HG02970 (cell line): ENCODE measurements at regions not wholly inside any gene's neighbourhood (a gene's known extent, or its start where the extent isn't known, plus 50 kb on each side); places are given as distances from the start of the nearest gene placed in this dataset.
A peak's percentile ranks its signal among the peaks of the same experiment; 100 is the strongest.
"Not testable (repeated sequence)": the region's sequence is repeated elsewhere in the genome, so short reads cannot be mapped to it uniquely, and the experiment has no call there.

ENCODE experiments used
- ATAC-seq: cut with Tn5 transposase; IDR thresholded peaks from one replicate; pipeline ENCODE4 v1.9.1; 2021; ENCODE audit warnings: mild to moderate bottlenecking, moderate library complexity, moderate number of reproducible peaks; ENCODE audit not compliant: unreplicated experiment, low FRiP score

DNA sequence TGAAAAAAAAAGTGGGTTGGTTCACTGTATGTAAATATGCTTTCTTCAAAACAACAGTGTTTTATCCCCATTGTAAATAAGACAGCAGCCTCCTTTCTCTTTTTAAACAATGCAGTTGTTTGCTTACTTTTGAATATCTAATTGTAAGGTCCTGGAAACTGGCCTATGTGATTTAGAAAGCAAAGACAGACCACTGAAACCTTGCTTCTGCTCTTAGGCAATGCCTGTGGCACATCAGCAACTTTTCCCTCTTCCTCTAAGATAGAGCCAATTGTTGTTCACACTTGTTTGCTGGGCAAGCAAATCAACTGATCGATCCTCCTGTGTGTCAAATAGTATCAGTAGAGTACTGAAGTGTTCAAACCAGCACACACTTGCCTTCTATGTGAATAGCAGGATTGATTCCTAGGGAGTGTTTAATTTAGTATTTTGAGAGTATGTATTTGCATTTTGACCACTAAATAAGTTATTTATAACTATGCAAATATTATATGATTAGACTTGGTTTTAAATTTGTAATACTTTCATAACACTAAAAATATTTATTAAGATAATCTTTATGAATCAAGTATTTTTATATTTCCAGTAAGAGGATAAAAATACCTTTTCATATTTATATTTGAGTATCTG is 55.4 kb upstream of the GRPR start:
- no peak for ATAC-seq

DNA sequence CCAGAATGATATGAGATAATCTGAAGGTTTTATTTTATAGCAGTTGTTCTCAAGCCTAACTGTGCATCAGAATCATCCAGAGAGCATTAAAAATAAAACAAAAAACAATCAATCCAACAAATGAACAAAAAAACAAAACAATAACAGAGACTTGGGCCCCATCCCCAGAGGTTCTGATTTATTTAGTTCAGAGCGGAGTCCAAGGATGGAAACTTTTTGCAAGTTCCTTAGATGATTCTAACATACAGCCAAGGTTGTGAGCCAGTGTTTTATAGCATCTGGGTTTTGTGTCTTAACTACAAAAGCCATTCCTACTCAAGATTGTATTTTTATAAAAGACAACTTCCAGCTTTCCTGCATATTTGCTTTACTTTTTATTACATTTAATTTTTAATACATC is 59.4 kb upstream of the GRPR start:
- no peak for ATAC-seq

DNA sequence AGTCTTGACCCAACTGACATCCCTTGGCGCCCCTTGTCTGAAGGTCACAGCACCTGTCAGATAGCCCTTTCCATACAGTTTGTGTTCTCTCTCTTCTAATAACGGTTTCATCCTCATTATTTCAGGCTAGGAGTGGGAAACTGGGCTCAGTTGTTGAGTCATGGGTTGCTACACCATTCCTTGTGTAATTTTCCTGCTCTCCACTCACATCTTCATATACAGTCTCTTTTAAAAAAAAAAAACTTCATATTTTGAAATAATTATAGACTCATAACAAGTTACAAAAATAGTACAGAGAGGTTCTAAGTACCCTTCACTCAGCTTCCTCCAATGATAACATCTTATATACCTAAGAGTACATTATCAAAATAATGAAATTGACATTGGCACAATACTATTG is 60.2 kb upstream of the GRPR start:
- ATAC-seq = no peak

DNA sequence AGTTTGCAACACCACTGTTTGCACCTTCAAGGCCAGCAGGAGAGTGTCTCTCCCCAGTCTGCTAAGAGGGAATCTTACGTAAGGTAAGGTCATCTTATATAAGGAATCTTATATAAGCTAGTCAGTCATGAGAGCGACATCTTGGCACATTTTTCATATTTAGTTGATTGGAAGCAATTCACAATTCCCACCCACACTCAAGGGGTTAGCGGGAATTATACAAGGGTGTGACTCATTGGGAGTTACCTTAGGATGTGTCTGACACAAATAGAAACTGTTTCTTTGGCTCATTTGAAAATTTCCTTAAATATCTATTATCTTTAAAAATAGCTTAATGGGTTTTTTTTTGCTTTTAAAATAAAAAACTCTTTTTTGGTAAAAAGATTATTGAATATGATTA is 62.1 kb upstream of the GRPR start:
- ATAC-seq = no peak

DNA sequence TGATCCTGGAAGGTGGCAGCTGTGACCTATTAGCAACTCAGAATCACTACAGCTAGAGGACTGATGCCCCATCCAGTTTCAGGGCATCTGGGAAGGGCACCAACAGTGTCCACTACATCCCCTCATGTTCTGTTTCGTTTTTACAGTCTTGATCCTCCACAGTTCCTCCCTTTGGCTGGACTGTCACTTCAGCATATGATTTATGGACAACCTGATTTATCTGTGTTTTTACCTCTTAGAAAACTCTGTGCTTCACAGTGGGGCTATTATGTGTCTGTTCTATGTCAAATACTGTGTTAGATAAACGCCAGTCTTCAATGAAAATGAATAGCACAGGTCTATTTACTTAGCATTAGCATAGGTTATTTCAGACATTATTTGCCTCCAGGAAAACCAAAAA is 63.1 kb upstream of the GRPR start:
- no peak for ATAC-seq

DNA sequence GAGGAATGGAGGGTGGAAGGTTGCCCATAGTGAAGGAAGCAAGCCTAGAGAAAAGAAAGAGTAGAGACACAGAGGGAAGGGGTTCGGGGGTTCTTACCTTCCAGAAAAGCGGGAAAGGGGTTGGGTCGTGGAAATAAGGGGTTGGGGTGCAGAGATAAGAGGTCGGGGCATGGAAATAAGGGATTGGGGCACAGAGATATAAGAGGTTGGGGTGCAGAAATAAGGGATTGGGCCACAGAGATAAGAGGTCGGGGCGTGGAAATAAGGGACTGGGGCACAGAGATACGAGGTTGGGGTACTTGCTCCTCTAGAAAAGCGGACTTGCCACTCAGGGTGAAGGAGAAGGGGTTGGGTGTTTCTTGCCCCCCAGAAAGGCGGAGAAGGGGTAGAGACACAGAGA is 74.2 kb upstream of the GRPR start:
- ATAC-seq = not testable (repeated sequence)

DNA sequence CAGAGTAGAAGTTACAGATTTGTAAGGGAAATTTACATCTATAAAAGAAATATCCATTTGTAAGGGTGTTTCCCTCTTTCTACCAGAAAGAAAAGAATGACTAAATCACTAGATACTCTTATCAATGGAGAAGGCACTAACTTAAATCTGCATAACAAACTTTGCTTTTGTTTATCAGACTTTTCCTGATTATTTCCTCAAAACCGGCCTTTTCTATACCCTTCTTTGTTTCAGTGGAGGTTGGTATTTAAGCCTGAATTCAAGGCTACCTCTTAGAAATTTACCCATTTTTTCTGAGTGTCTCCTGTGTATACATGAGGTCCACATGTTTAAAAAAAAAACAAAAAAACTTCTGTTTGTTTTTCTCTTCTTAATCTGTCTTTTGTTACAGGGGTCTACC is 80.4 kb upstream of the GRPR start:
- no peak for ATAC-seq

DNA sequence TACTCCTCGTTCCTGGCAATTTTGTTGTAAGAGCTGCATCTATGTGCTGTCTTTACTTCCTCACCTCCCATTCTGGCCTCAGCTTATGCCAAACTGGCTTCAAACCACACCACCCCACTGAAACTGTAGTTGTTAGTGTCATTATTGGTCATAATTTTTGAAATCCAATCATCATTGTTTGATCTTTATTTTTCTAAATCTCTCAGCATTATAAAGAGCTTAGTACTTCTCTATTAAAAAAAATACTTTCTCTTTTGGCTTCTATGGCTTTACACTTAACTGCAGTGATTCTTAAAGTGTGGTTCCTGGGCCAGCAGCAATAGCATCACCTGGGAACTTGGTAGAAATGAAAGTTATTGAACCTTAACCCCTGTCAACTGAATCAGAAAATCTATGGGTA is 83.5 kb upstream of the GRPR start:
- ATAC-seq = no peak

DNA sequence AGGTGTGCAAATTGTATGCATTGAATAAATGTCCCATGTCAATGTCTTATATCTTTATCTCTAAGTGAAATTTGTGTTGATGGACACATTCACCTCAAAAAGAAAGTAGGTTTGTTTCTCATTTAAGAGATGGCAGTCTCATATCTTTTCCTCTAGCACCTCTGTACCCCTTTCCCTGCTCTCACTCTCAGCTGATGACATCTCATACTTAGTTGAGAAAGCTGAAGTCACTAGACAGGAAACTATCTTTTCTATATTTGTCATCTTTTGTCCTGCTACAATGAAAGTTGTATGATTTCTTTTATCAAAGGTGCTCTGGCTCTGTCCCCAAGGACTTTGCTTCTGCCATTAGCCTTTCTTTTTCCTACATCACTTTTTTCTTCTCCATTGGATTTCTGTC is 84.0 kb upstream of the GRPR start:
- no peak for ATAC-seq

DNA sequence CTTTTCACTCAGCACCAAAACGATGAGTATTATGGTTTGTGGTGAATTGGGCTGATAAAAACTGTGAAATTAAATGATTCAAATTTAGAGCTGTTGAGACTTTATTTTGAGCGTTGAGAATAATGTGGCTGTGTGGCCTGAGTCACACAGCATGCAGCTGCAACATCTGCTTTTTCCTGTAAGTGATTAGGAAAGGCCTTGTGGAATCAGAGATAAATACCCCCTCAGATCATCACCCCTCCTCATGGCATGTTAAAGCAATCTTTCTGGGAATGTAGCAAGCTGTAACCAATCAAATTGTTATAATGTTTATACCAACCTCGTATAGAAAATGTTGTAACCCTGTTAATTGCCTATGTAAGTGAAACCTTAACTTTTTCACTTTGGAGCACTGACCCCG is 90.0 kb upstream of the GRPR start:
- no peak for ATAC-seq

DNA sequence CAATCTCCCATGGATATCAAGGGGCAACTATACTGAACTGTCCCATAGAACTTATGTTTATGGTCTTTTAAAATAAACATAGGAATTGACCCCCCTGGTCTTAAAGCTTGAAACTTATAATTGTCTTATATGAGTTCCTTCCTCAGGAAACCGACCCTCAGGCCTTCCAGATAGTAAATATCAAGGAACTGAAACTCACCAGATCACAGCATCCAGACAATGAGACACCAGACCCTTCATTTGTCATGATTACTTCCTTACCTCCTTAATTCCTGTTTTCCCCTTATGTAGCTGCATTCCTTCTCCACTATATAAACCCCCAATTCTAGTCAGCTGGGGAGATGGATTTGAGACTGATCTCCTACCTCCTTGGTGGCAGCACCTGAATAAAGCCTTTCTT is 94.8 kb upstream of the GRPR start:
- ATAC-seq = no peak

DNA sequence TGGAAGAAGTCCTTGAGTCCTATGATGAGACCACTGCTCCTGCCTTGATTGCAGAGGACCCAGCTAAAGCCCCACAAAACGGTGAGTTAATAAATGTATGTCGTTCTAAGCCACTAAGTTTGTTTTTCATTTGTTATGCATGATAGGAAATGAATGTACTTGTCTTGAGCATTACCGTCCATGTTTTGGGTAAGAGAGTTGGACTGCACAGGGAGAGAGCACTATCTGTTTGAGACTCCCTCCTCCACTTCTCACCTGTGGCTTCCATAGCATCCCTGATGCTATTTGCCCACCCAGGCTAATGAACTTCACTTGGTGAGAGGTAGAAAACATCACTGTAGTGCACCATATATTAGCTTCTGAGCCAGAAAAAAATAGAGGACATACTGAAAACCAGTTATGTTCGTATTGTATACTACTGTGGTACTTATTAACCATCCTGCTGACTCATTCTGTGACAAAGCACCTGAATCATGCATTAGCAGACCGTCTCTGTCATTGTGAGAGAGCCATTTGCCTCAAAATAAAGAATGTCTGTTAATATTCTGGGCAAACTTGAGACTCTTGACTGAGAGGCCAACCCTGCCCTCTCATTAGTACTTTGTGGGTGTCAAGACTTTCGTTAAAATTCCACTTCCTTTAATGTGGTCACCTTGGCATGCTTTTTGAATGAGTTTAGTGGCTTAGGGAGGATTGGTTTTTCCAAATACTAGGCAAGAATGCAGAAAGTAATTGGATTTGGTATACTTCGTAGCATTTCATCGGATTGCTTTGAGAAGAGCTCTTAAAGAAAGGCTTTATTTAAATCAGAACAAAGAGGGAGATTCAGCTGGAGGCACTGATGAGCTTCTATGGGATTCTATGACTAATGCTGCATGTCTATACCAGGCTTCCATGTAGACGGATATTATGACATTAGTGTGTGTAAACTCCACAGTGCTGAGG is 99.3 kb upstream of the GRPR start:
- ATAC-seq = peak; percentile 97

DNA sequence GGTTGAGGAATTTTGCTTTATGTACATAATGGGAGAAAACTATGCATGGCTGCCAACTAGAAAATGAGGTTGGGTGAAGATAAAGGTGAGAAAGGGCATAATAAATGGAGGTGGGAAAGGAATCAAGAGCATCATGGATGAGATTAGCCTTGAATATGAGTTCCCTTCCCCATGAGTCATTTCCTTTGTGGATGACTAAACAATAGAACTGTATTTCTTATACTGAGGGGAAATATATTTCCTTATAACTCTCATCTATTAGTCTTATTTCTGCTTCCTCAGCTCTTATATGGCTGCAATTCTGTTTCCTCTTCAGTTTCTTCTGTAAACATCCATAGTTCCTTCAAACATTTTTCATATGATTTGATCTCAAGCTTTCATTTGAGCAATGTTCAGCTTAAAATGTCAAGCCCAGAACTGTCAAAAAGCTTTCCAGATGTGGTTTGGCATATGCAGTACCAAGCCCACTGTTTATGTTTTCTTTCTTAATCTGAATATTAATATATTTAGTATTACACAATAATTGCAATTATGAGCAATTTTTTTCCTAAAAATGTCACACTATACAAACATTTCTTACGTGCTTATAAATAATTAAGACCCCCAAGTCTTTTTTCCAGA is 100.7 kb upstream of the GRPR start:
- no peak for ATAC-seq

DNA sequence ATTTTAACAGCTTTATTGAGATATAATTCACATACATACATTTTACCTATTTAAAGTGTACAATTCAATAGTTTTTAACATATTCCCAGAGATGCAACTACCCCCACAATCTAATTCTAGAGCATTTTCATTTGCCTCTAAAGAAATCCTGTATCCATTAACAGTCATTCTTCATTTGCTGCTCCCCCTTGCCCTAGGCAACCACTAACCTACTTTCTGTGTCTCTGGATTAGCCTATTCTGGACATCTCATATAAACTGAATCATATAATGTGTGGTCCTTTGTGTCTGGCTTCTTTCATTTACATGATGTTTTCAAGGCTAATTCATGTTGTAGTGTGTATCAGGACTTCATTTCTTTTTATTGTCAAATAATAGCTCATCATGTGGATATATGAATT is 105.1 kb upstream of the GRPR start:
- ATAC-seq = no peak

DNA sequence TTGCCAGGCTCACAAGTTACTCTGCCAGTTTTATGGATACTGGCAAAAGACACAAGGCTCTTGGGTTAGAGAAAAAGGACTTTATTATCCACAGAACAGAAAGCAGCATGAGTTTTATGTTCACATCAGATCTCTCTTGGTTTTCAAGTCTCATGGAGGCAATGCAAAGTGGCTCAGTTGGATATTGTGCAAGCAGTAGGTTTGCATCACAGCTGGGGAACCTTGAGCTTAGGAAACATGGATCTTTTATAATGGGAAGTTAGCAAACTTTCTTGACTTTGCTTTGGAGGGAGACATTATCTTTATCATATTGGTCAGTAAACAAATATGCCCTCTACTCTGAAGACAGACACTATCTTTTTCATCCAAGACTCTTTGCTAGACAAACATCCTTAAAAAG is 109.2 kb upstream of the GRPR start:
- ATAC-seq = no peak

DNA sequence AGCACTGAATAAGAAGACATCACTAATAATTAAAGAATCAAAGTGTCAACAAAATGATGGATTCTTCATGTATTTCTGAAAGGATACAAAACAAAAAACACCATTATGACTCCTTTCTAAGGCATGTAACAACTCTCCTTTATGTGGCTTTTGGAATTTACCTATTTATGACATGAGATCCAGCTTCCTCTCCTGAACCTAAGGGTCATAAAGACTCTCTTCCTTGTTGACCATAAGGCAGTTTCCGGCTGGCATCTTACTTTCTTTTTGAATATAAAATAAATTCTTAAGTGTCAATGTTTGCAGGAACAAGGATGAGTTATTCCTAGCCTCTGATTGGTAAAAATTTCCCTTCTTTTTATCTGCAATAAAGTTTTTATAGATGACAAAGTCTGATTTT is 111.1 kb upstream of the GRPR start:
- ATAC-seq = no peak

DNA sequence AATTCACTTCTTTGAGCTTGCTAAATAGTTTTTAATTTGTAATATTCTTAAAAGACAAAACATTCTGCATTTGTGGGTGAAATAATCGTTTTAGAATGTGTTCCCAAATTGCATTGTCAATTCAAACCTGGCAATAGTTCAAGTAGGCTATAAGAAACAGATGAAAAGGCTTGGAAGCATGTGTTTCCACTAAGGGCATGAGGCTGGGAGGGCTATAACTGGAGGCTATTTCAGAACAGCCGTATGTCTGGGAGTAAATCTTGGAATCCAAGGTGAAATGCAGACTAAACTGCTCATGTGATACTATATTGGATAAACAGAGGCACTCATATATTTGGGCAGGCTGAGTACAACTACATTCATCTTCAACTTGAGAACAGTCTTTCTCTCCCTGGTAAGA is 117.4 kb upstream of the GRPR start:
- ATAC-seq = no peak

DNA sequence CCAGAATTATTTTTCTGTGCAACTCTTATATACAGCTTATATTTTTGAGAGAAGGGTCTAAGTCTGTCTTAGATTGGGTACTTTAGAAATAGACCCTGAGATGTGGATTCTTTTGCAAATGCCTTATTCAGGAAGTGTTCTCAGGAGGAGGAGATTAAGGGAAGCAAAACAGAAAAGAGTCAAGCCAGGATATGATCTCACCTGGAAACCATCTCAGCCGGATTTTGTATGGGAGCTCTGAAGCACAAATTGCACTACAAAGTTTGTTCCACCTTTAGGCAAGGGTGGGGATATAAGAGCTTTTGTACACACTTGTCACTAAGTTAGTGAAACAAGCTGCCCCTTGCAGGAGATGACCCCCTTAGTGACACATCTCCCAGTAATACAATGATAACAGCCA is 121.2 kb upstream of the GRPR start:
- ATAC-seq = no peak

DNA sequence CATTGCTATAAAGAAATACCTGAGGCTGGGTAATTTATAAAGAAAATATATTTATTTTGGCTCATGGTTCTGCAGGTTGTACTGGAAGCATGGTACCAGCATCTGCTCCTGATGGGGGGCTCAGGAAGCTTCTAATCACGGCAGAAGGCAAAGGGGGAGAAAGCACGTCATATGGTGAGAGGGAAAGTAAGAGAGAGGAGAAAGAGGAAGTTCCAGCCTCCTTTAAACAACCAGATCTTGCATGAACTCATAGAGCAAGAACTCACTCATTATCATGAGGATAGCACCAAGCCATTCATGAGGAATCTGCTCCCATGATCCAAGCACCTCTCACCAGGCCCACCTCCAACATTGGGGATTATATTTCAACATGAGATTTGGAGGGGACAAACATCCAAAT is 125.0 kb upstream of the GRPR start:
- no peak for ATAC-seq

DNA sequence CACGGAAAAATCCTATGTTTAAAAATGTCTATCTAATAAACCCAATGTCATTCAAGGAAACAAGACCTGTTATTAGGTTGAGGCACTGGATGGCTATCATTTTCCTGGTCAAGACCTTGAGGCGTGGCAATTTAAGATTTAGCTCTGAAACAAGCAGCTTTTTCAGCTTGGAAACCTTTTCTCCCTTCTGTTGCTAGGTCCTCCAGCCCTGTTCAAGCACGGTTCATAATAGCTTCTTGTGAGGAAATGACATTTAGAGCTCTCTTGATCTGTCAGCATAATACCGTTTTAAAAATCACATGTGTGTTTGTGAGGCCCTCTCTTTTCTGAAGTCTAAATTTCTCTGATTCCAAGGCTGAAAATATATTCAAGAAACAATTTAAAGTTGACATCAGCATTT is 133.6 kb upstream of the GRPR start:
- ATAC-seq = no peak

DNA sequence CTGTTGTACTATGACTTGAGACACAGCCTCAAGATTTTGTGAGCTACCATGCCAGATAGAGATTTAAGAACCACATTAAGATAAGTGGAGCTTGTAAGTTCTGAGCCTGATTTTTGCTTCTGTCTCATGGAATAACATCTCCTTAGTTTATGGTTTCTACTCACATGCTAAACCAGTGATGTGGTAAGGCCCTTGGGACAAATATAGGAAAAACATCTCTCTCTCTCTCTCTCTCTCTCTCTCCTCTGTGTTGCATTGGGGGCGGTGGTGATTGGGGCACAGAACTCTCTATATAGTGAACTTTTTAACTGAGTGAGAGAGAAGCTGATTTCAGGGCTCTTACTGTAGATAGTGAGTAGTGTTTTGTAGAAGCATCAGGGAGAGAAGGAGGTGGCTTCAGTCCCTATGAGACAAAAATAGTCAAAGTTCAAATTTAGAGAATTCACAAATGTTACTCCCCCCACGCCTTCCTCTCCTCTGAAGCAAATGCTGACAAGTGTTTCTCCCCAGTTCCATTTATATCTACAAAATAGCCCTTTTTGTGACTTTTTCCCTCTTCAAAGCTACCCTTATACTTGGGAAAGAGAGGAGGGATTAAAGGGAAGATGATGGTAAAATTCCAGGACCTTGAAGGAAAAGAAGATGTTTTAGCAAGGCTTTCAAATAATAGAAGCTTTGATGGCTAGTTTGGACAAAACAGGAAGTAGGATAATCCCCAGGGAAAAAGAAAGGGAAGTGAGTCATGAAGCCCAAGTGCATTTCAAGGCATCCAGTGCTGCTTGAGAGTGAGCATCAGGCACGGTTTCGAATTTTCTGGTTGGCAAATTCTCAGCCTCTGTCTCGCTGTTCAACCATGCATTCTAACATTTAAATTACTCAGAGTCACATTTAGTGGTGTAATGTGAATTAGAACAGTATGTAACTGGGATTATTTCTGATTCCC is 134.3 kb upstream of the AP1S2 start:
- no peak for ATAC-seq
